Cardiac fibroblast (primary cell): ENCODE measurements at regions not wholly inside any gene's neighbourhood (a gene's known extent, or its start where the extent isn't known, plus 50 kb on each side); places are given as distances from the start of the nearest gene placed in this dataset.

ENCODE experiments used
- DNase-seq, 2 donors: peaks; one replicate each; pipeline versions ENCODE4 v3.0.0 to v3.0.0-alpha.2; 2010; ENCODE audit warnings: low read depth in 2 of 2
- H3K4me3 ChIP-seq, 2 donors: replicated peaks in 1 of 2; 1 replicate in 1 of 2; 2 replicates in 1 of 2; pipeline ENCODE4 v1.5.1; 2011; ENCODE audit warnings: low read depth in 2 of 2, low read length in 2 of 2, mild to moderate bottlenecking in 2 of 2, moderate library complexity in 1 of 2
- CTCF ChIP-seq: IDR thresholded peaks from one replicate; pipeline ENCODE4 v1.5.1; 2011; ENCODE audit warnings: low read depth, mild to moderate bottlenecking, low read length, inconsistent platforms

- DNase-seq: no peak
- no peak for TF ChIP-seq CTCF
- H3K4me3 ChIP-seq: no peak overlapping the region
Observed at GRCh38 chr6:153856929-153857376, 182.1 kb upstream of the OPRM1 start.

- no peak for DNase-seq
- no peak for TF ChIP-seq CTCF
- no peak overlapping the region for H3K4me3 ChIP-seq
Observed at GRCh38 chr6:153852481-153852880, 186.6 kb upstream of the OPRM1 start.

- no peak for DNase-seq
- H3K4me3 ChIP-seq: no peak overlapping the region
- no peak for TF ChIP-seq CTCF
Observed at GRCh38 chr6:153852034-153852433, 187.0 kb upstream of the OPRM1 start.

- no peak for TF ChIP-seq CTCF
- DNase-seq: peak in 1 of 2 donors; percentile 38
- H3K4me3 ChIP-seq: no peak overlapping the region
Observed at GRCh38 chr6:153849072-153849779, 189.8 kb upstream of the OPRM1 start.

- no peak for TF ChIP-seq CTCF
- H3K4me3 ChIP-seq: no peak overlapping the region
- DNase-seq: no peak
Observed at GRCh38 chr6:153843420-153843819, 195.6 kb upstream of the OPRM1 start.

GRCh38 chr6:153842491-153842890, 196.5 kb upstream of the OPRM1 start:
- no peak for DNase-seq
- no peak for TF ChIP-seq CTCF
- no peak overlapping the region for H3K4me3 ChIP-seq
